Right renal cortex interstitium (tissue), 3 donors: ENCODE measurements at regions not wholly inside any gene's neighbourhood (a gene's known extent, or its start where the extent isn't known, plus 50 kb on each side); places are given as distances from the start of the nearest gene placed in this dataset.
"Not testable (repeated sequence)": the region's sequence is repeated elsewhere in the genome, so short reads cannot be mapped to it uniquely, and the experiment has no call there.

Source experiments
- DNase-seq, 3 donors: peaks; one replicate each; pipeline ENCODE4 v3.0.0-alpha.2; 2013; ENCODE audit warnings: low read depth in 3 of 3, low spot score in 2 of 3

GRCh38 chr10:117781216-117781831, 238.8 kb downstream of the EMX2 start:
- DNase-seq, result no peak

- DNase-seq, result no peak
These were observed 239.7 kb downstream of the EMX2 start for GRCh38 chr10:117782276-117782675.

DNA sequence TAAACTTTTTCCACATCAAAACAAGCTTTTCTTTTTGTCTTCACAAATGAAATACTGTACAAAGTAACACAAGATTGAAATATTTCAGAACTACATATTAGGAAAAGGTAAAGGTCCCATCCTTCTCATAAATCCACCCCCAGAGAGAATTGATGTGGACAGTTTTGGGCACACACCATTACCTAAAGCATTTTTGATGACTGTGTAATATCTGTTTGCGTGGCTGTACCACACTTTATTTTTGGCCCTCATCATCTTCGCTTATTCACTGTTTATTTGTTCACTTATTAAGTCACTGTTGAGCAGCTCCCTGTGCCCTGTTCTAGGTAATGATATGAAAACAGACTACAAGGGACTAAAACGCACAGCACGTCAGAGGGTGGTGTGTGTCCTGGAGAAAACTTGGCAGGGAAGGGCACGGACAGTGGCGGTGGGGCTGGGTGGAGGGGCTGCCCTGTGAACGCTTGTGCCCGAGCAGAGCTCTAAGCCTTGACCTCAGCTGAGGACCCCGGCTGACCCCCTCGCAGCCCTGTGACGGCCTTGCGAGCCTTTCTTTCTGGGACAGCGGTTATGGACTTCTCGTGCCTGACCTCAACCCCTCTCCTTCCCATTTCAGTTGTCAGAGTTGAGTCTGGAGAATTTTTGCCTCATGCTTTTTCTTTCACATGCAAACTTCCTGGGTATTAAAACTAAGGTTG, 241.3 kb downstream of the EMX2 start:
- no peak for DNase-seq

DNA sequence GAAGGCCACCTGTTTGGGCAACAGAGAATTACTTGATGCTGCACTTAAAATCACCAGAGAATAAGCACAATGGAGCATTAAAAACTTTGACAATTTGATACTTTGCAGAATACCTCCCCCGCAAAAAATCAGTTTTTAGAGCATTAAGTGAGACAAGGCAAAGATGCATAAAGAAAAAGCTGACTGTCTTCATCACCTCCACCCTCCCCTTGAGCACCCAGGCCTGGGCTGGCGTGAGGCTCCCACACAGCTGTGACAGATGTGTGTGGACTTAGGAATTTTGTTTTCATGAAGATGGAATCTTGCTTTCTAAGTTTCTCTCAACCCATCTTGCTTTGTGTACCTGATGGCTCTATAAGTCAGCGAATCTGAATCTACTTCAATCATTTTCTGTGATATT, 242.2 kb downstream of the EMX2 start:
- no peak for DNase-seq

DNA sequence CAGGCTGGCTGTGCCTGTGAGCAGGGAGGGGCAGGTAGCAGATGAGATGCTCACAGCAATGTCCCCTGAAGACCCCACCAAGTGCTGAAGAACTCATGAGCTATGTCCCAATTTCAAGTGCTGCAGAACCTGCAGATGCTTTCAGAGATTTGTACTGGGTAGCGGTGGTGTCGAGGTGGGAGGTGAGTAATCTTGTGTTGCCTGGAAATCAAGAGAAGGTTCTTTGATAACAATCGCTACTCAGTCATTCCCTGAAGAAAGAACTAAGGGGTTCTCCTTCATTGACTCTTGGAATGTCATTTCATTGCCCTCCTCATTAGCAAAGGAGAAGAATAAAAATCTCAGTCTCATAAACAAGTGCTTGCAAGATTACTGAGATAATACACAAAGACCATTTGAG, 246.4 kb downstream of the EMX2 start:
- no peak for DNase-seq

- no peak for DNase-seq
These were observed 247.6 kb downstream of the EMX2 start for GRCh38 chr10:117790179-117790578.

GRCh38 chr10:117790621-117791020, 248.1 kb downstream of the EMX2 start:
- no peak for DNase-seq

DNA sequence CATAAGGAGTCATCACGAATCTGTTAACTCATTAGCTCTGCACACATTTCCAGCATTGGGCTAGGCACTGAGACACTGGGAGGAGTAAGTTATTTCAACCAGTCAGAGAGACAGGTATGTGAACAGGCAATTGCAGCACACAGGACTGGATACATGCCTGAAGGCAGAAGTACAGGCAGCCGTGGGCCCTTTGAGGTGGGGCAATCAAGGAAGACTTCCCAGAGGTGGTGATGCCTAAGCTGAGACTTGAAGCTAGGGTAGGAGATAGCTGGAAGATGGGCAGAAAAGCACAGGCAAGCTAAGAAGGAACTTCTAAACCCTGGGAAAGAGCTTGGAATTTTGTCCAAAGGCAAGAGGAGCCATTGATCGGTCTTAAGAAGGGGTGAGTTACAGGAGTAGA, 249.7 kb downstream of the EMX2 start:
- DNase-seq, result no peak

- DNase-seq, result no peak
These were observed 250.5 kb downstream of the RAB11FIP2 start for GRCh38 chr10:117796130-117796745.

DNA sequence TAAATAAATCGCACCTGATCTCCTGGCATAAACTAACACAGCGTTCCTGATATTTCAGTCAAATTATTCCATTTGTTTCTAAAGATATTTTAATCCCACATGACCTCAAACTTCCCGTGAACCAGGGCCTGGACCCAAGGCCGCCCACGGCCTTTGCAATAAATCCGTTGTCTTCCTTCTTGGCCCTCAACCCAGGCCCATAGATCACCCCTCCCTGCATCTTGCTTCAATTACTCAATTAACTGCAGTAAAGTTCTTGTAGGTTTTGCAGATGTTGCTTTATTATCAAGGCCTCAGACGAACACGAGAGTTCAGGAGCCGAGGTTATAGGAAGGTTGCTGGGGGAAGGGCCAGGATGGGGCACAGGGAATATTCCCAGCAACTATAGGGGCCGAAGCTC, 249.4 kb downstream of the RAB11FIP2 start:
- DNase-seq, result no peak

DNA sequence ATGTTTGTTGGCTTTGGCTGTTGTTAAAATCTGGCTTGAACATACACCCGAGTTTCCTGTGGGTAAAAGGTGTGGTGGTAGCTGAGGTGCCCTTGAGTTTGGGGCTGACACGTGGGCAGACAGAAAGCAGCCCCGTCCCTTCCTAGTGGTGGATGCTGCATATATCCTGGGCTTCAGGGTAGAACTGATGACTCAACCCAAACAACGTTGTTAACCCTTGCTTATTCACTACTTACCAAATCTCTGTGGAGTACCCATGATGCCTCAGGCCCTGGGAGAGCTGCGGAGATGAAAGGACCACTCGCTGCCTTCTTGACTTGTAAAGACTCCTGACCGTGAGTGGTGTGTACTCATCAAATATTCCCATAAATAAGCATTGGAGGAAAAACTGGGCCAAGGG, 245.1 kb downstream of the RAB11FIP2 start:
- DNase-seq, result no peak

- no peak for DNase-seq
These were observed 242.2 kb downstream of the RAB11FIP2 start for GRCh38 chr10:117804470-117805011.

DNA sequence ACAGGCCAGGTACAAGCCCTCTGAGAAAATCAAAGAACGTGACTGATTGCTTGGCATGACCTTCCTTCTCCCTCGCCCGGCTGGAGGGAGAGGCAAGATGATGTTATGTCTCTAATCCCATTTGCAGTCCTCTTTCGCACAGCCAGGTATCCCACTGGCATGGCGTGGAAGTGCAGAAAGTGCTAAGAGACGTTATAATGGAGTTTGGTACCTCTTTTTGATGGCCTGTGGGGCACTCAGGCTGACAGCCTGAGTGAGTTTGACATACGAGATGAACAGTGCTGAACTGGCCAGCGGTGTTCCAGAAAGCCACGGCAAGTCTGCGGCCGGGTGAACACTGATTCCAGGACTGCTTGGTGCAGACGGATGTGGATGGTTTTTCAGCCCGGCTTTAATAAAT, 241.6 kb downstream of the RAB11FIP2 start:
- DNase-seq, result no peak

- DNase-seq, result no peak
These were observed 239.3 kb downstream of the RAB11FIP2 start for GRCh38 chr10:117807441-117807840.

DNA sequence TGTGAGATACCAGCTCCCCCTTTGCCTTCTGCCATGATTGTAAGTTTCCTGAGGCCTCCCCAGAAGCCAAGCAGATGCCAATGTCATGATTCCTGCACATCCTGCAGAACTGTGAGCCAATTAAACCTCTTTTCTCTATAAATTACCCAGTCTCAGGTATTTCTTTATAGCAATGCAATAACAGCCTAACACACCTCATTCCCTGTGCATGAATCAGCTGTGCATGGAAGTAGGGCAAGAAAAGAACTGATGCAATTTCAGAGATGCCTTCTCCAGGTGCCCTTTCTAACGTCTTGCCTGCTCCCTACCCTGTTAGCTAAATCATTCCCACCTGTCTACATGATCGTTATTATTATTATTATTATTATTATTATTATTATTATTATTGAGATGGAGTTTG, 230.9 kb downstream of the RAB11FIP2 start:
- not testable (repeated sequence) for DNase-seq

DNA sequence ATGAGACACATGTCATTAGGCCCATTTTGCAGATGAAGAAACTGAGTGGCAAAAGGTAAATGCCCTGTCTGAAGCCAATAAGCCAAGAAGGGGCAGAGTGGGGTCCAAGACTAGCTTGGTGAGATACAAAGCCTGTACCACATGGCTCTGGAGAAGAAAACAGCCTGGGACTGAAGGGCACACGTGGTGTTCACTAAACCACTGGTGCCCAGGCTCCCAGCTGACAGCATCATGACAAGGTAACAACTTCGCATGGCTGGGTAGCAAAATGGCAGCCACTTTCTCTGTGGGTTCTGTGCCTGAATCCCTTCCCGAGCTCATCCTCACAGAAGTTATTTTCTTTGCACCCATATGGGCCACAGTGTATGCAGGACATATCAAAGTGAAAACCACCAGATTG, 229.6 kb downstream of the RAB11FIP2 start:
- no peak for DNase-seq

DNA sequence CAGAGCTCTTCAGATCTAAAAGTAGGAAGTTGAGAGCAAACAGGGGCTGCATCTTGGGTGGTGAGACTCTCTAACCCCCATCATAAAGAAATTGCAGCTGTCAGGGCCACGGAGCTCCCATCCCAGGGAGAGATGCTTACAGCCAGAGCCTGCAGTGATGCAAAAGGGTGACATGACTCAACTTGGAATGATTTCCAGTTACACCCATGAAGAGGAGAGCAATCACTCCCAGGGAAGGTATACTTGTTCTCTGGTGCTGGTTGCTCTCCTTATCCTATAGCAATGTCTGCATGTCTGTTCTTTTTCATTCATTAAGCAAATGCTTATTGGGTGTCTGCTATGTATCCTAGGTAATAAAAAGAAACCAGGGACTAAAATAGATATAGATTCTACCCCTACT, 228.0 kb downstream of the RAB11FIP2 start:
- DNase-seq, result no peak

DNA sequence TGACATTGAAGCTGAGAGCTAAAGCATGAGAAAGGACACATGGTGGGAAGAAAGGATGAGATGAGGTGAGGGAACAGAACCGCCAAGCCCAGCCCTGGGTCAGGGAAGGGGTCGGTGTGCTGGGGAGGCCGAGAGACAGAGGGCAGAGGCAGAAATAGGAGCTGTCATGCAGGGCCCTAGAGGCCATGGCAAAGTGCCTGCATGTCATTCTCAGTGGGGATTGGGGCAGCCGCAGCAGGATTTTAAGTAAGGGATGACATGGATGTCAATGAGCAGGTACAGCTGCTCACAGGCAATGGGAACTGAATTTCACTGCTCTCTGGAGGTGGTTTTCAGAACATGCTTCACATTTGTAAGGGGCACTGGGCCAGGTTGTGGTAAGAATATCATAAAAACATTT, 227.4 kb downstream of the RAB11FIP2 start:
- DNase-seq, result no peak

DNA sequence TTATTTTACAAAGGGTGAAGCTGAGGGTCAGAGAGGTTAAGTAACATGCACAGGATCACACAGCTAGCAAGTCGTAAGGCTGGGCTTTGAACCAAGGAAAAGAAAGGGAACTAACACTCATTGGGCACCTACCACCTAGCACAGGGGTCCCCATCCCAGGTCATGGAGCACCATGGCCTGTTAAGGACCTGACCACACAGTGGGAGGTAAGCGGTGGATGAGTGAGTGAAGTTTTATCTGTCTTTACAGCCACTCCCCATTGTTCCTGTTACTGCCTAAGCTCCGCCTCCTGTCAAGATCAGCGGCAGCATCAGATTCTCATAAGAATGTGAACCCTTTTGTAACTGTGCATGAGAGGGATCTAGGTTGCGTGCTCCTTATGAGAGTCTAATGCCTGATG, 222.8 kb downstream of the RAB11FIP2 start:
- no peak for DNase-seq

GRCh38 chr10:117830205-117830604, 216.5 kb downstream of the RAB11FIP2 start:
- DNase-seq, result no peak

DNA sequence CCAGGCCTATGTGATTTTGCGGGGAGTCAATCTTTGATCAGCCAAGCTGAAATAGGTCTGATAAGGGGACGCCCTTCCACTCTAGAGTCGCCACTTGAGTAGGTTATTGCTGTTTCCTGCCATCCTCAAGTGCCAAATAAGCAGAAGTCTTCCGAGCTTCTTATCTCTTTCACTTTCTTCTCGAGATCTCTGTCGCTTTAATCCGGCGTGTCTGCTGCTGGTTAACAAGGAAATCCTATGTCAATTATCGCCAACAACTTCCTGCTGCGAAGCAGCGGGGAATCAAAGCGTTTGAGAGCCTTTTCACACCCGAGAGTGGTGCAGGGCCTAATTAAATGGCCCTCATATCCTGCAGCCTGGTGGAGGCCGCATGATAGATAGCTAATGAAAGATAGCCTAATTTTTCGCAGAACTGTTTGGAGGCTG, 215.9 kb downstream of the RAB11FIP2 start:
- DNase-seq, result no peak
